ENCODE measurements at regions not wholly inside any gene's neighbourhood (a gene's known extent, or its start where the extent isn't known, plus 50 kb on each side); places are given as distances from the start of the nearest gene placed in this dataset.
A peak's percentile ranks its signal among the peaks of the same experiment; 100 is the strongest.
"Not testable (repeated sequence)": the region's sequence is repeated elsewhere in the genome, so short reads cannot be mapped to it uniquely, and the experiment has no call there.

DNA sequence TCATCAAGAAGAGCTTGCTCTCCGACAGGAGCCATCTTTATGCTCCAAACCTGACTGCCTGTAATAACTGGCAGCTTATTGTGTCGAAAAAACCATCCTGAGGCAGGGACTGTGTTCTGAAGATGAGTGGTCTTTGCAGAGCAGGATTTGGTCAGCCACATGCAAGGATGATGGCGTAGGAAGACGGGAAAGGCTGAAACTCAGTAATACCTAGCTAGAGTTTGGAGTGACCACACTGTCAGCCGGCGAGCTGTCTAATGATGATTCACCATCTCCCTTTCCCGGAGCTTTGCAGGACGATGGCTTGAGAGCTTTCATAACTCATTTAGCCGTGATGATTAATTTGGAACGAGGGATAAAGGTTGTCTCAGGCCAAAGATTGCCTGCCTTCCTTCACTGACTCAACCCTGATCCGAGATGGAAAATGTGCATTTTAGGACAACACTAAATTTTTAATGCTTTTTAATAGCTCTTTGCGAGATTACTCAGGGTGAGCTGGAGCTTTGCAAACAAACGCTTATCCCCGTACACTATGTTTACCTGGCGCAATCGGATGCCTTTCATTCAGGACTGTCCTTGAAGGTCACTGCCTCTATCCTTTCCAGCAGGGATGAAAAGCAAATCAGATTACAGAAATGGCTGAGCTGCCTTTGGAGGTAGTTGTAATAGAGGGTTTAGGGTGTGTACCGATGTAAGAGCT is 288.5 kb downstream of the ASMT start:
- no peak for DNase-seq (ENCODE audit: low spot score)

DNA sequence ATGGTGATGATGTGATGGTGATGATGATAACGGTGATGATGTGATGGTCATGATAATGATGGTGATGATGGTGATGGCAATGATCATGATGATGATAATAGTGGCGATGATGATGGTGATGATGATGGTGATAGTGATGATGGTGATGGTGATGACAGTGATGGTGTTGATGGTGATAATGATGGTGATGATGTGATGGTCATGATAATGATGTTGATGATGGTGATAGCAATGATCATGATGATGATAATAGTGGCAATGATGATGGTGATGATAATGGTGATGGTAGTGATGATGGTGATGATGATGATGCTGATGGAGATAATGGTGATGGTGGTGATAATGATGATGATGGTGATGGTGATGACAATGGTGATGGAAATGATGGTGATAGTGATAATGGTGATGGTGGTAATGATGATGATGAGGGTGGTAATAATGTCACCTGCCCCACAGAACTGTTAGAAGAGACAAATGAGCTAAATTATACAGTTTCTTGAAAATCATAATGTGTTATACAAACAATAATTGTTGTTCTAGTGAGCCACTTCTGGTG is 289.9 kb downstream of the ASMT start:
- DNase-seq (ENCODE audit: low spot score): no peak

DNA sequence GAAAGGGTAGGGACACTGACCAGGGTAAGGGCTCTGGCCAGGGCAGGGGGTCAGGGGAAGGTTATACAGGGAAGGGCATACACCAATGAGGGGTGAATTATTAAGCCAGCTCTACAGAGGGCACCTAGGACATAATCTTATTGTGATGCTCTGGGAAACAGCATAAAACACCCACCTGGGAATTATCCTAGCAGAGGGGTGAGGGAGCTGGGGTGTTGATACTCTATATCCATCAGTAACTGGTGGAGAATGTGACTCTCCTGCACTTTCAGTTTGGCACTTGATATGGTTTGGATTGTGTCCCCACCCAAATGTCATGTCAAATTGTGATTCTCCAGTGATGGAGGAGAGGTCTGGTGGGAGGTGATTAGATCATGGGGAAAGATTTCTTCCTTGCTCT is 291.2 kb downstream of the ASMT start:
- DNase-seq (ENCODE audit: low spot score): no peak

DNA sequence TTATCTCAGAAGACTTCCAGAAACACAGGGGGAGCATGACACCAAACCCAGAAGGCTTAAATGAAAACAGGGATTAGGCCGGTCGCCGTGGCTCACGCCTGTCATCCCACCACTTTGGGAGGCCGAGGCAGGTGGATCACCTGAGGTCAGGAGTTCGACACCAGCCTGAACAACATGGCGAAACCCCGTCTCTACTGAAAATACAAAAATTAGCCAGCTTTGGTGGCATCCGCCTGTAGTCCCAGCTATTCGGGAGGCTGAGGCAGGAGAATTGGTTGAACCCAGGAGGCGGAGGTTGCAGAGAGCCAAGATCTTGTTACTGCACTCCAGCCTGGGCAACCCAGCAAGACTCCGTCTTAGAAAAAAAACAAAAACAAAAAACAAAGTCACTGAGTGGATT is 294.1 kb downstream of the ASMT start:
- DNase-seq (ENCODE audit: low spot score): not testable (repeated sequence)

DNA sequence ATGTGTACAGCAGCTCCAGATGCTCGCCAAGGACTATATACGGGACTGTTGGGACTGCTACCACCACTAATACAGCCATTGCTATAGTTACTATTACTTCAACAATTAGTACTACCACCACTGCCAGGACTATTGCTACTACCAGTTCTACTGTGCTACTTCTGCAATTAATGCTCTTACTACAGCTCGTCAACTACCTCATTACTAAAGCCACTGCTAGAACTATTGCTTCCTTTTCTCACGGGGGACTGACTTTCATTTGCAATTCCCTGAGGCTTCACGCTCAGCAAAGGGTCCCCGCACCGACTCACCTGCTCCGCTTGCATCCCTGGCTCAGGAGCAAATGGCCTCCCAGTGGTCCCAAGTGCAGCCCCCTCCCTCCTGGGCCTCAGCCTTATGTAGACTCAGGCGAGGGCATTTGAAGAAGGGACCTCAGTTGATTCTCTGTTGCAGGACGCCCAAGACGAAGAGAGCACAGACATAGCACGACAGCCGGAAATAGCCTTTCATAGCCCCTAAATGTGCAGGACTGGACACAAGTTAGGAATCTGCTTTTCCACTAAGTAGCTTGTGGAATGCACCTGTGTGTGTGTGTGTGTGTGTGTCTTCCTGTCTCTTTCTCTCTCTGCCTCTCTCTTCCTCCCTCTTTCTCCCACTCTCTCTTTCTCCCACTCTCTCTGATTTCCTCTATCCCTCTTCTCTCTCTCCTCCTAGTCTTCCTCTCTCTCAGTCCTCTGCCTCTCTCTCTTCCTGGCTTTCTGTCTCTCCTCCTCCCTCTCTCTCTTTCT is 294.8 kb downstream of the ASMT start:
- DNase-seq (ENCODE audit: low spot score): no peak

DNA sequence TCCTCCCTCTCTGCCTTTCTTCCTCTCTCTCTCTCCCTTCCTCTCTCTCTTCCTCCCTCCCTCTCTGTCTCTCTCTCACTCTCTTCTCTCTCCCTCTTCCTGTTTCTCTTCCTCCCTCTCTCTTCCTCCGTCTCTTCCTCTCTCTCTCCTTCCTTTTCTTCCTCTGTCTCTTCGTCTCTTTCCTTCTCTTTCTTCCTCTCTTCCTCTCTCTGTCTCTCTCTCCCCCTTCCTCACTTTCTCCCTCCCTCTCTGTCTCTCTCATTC is 295.3 kb downstream of the ASMT start:
- DNase-seq (ENCODE audit: low spot score): no peak

DNA sequence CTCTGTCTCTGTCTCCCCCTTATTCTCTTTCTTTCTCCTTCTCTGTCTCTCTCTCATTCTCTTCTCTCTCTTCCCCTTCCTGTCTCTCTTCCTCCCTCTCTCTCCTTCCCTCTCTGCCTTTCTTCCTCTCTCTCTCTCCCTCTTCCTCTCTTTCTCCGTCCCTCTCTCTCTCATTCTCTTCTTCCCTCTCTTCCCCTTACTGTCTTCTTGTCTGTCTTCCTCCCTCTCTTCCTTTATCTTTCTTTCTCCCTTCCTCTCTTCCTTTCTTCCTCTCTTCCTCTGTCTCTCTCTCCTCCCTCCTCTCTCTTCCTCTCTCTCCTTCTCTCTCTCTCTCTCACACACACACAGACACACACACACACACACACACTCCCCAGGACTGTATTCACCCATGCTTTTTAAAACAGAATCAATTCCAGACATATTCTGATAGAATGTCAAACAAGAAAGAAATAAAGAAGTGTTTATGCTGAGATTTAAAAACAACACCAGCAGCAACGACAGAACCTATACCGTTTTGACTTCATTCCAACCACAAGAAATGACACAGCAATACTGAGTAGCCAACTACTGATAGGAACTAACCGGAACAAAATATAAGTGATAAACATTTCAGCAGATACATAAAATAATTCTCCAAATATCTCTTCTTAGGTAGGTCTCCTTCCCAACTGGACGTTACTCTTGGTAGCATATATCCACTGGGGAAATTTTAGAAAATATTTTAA is 296.7 kb downstream of the ASMT start:
- no peak for DNase-seq (ENCODE audit: low spot score)

DNA sequence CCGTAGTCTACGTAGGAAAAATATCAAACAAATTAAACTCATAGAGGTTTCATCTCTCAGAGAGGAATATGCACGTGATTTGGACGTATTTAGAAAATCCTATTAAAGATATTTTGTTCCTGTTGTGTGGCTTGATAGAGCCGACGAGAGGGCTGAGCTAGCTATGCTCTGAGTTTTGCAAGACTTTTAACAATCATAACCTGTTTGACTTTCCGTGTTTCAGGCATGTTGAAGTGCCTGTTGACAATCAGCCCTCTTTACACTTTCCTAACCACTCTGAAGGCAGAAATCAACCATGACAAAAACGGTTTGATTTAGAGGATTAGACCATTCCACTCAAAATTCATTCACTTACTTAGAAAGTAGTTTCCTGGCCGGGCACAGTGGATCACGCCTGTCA is 297.3 kb downstream of the ASMT start:
- DNase-seq (ENCODE audit: low spot score): no peak

DNA sequence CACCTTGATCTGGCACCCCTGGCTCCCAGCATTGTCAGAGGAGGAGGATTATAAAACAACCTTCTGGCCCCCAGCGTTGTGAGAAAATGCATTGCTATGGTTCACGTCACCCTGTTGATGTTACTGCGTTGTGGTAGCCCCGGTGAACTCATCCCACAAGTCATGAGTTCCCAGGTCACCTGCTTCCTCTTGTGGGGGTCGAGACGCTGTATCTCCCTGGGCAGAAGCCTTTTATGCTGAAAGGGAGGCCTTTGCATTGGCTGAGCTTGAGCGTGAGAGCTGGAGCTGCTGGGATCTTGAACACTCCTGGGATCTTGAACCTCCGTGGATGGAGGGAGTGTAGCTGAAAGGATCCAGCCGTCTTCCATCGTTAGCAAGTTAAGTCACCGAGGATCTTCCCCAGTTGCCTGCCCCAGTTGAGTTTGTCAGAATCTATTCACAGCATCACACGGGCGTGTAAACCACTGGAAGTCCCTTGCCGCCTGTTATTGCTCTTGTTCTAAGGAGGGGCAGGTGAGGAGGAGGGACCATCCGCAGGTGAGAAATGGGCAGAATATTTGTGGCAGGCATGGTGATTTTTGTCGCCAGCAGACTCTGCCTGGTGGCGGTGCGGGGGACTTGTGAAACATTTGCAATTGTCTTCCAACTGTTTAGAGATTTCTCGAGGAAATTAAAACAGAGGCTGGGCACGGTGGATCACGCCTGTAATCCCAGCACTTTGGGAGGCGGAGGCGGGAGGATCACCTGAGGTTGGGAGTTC is 299.9 kb downstream of the ASMT start:
- no peak for DNase-seq (ENCODE audit: low spot score)

DNA sequence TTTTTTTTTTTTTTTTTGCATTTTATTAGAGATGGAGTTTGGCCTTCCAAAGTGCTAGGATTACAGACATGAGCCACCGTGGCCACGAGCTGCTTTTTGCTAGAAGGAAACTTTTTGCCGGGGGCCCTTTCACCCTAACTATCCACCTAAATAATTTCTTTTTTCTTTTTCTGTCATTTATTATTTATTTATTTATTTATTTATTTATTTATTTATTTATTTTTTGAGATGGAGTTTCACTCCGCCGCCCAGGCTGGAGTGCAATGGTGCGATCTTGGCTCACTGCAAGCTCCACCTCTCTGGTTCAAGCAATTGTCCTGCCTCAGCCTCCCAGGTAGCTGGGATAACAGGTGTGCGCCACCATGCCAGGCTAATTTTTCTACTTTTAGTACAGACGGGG is 303.9 kb downstream of the ASMT start:
- DNase-seq (ENCODE audit: low spot score): no peak

DNA sequence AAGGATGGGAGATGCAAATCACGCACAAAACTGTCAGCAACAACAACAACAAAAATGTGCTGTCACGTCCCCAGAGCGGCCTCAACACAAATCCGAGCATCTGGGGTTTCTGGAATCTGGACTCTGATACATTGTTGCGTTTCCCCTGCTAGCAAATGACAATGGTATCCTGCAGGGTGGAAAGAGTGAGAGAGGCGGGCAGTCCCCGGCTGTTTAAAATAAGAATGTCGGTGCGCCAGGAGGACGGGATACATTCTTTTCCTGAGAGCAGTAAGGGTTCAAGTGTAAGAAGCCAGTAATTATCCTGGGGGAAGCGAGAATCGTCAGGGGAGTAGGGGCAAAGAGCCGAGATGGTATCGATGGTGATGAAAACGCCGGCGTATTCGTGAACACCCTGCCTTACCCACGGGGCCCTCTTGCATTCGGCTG is 310.2 kb downstream of the ASMT start:
- peak; percentile 72 for DNase-seq (ENCODE audit: low spot score)

DNA sequence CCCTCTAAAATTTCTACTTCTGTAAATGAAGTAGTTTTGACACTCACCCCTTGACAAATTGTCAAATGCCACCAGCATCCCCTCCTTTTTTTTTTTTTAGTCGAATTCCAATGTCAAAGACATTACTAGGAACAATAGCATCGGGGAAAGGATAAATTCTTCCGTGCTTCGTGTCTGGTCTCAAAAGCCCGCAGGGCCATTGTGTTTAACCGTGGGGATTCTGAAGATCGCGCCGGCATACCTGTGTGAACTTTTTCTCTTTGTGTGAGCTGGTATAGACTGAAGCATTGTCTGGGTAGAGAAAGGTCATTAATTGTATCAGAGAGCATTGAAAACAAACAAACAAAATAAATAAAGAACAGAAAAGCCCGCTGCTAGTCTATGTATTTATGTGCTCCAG is 313.9 kb downstream of the ASMT start:
- no peak for DNase-seq (ENCODE audit: low spot score)

DNA sequence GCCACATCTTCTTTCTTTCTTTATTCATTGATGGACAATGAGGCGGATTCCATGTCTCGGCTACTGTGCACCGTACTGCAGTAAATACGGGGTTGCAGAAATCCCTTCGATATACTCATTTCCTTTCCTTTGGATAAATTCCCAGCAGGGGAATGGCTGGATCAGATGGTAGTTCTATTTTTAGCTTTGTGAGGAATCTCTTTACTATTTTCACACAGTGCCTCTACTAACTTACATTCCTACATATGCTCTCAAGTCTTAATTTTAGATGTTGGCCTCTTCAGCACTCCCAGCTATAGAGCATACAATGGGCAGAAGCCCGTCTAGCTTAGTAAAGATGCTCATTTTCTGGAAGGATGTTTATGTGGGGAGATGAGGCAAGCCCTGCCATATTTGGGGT is 317.4 kb downstream of the ASMT start:
- DNase-seq (ENCODE audit: low spot score): no peak

DNA sequence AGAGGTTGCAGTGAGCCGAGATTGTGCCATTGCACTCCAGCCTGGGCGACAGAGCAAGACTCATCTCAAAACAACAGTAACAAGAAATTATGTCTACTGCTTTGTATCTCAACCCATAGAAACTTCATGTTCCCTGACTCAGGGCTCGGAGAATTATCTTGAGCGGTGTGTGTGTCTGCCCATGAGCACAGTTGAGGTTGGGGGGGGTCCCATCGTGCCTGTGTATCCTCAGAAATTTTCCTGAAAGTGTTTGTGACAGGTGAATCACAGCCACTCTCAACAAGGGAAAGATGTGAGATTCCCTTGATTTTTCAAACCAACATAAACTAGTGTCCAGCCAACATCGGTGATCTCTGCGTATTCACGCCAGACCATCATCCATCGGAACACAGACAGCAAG is 319.1 kb downstream of the ASMT start:
- no peak for DNase-seq (ENCODE audit: low spot score)

DNA sequence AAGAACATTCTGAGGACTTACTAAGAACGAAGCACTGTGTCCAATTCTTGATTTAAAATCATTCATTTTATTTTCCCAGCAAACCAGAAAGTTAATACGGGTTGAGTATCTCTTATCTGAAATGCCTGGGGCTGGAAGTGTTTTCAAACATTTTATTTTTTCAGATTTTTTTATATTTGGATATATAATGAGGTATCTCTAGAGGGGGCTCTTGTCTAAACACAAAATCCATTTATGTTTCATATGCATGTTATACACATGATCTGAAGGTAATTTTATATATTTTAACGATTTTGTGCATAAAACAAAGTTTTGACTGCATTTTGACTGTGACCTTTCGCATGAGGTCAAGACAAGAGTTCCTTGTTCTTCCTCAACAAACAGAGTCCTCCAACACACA is 320.9 kb downstream of the ASMT start:
- DNase-seq (ENCODE audit: low spot score): no peak

DNA sequence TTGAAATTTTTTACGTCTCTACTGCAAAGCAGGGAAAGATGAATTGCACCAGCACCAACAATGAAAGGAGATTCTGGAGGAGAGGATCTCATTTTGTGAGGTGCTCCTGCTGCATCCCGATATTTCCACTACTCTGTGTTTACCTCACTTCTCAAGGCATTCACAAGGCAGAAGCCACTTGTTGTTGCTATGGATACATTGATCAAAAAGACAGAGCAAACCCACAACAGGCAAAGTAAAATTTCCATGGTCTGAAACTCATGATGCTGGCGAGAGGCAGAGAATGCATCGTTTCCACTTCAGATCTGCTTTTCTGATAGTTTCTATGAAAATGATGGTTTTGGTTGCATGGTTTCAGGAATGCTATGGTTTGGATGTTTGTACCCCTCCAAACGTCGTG is 323.3 kb downstream of the ASMT start:
- no peak for DNase-seq (ENCODE audit: low spot score)

DNA sequence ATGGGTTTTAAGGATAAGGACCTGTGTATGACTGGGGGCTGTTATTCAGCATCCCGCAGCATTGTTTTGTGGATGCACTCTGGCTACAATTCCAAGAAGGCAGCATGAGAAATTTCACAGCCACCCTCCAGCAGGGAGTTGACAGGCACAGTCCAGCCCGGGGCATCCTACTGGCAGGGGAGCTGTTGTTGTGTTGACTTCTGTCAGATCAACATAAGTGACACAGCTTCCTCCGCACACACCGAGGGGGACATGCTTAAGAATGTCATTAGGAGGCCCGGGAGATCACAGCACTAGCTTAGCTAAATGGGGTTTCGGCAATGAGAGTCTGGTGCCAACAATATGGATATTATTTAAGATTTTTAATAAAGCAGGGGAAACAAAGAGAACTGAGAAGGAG is 326.5 kb downstream of the ASMT start:
- no peak for DNase-seq (ENCODE audit: low spot score)

DNA sequence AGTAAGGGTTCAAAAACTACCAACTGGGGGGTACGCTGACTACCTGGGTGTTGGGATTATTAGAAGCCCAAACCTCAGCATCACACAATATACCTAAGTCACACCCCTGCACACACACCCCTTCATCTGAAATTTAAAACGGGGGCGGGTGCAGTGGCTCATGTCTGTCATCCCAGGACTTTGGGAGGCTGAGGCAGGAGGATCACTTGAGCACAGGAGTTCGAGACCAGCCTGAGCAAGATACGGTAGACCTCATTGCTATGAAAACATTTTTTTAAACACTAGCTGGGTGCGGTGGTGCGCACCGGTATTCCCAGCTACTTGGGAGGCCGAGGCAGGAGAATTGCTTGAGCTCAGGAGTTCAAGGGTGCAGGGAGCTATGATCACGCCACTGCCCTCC is 331.0 kb downstream of the ASMT start:
- DNase-seq (ENCODE audit: low spot score): no peak

DNA sequence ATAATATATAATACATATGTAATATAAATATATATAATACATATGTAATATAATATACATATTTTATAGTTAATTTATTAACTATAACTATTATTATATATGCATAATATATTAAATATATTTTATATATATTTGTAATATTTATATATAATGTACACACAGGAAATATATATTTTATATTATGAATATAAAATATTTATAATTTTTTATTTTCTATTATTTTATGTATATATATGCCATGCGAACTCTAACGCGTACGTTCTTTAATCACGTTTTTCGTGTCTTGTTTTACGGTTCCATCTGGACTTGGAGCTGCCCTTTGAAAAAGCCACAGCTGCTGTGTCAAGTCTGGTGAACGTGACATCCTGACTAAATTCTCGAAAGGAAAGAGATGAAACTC is 332.1 kb downstream of the ASMT start:
- DNase-seq (ENCODE audit: low spot score): no peak
